CD4-positive, alpha-beta T cell (primary cell): ENCODE measurements at regions not wholly inside any gene's neighbourhood (a gene's known extent, or its start where the extent isn't known, plus 50 kb on each side); places are given as distances from the start of the nearest gene placed in this dataset.

Experiments
- ATAC-seq: fragments of 200-7000 bp; cut with Tn5 transposase; one replicate; pipeline ENCODE4 v1.10.0; 2022; ENCODE audit warnings: mild to moderate bottlenecking; ENCODE audit not compliant: poor library complexity
- CTCF ChIA-PET: fragments of 350-600 bp; sonication (Branson Sonifier 250); formaldehyde crosslinking; loops from one replicate; lab custom pipeline; 2021; ENCODE audit warnings: antibody characterized with exemption, inconsistent platforms; lab: Charles Lee
- POLR2A ChIA-PET: fragments of 350-600 bp; sonication (Branson Sonifier 250); formaldehyde crosslinking; loops from one replicate; lab custom pipeline; 2021; ENCODE audit warnings: antibody characterized with exemption, inconsistent platforms; lab: Charles Lee
- DNase-seq, 14 experiments: peaks; one replicate each; pipeline ENCODE4 v3.0.0-alpha.2; 2013 to 2020; ENCODE audit warnings: mixed read lengths in 2 of 14
- H3K27ac ChIP-seq, 2 donors: one replicate each; pipeline versions ENCODE4 v1.5.1 to v1.7.0; 2013; ENCODE audit warnings: low read length in 2 of 2, low read depth in 1 of 2, mild to moderate bottlenecking in 1 of 2
- H3K27me3 ChIP-seq, 2 experiments: 1 replicate in 1 of 2; 2 replicates in 1 of 2; pipeline versions ENCODE4 v1.6.1 to v1.7.0; 2013; ENCODE audit warnings: low read length in 2 of 2, control low read depth in 1 of 2, mild to moderate bottlenecking in 1 of 2, moderate library complexity in 1 of 2; ENCODE audit not compliant: insufficient read depth in 2 of 2, control insufficient read depth in 1 of 2
- H3K36me3 ChIP-seq: one replicate; pipeline ENCODE4 v1.6.1; 2013; ENCODE audit warnings: low read length, control low read depth; ENCODE audit not compliant: insufficient read depth
- H3K4me1 ChIP-seq: one replicate; pipeline ENCODE4 v1.6.1; 2013; ENCODE audit warnings: low read length, control low read depth; ENCODE audit not compliant: insufficient read depth
- H3K4me3 ChIP-seq: one replicate; pipeline ENCODE4 v1.5.1; 2013; ENCODE audit warnings: mild to moderate bottlenecking, low read length, moderate library complexity
- H3K9me3 ChIP-seq, 2 experiments: 1 replicate in 1 of 2; 2 replicates in 1 of 2; pipeline versions ENCODE4 v1.6.1 to v1.7.0; 2013; ENCODE audit warnings: low read length in 2 of 2, mild to moderate bottlenecking in 2 of 2, control low read depth in 1 of 2, moderate library complexity in 1 of 2; ENCODE audit not compliant: control insufficient read depth in 1 of 2, insufficient read depth in 1 of 2
- H3K27ac Mint-ChIP-seq: one replicate; pipeline ENCODE4 v1.8.0; 2020; ENCODE audit warnings: mixed read lengths
- H3K27me3 Mint-ChIP-seq: one replicate; pipeline ENCODE4 v1.8.0; 2021; ENCODE audit warnings: mixed read lengths
- H3K36me3 Mint-ChIP-seq: one replicate; pipeline ENCODE4 v1.8.0; 2021; ENCODE audit warnings: low read depth, mixed read lengths
- H3K4me1 Mint-ChIP-seq: one replicate; pipeline ENCODE4 v1.8.0; 2021; ENCODE audit warnings: low read depth, mixed read lengths
- H3K4me3 Mint-ChIP-seq: one replicate; pipeline ENCODE4 v1.8.0; 2020; ENCODE audit warnings: mild to moderate bottlenecking, mixed read lengths
- H3K9me3 Mint-ChIP-seq: one replicate; pipeline ENCODE4 v1.8.0; 2020; ENCODE audit warnings: mixed read lengths
- intact Hi-C, 2 experiments: fragments of 100-400 bp; cut with DNase I in 1 of 2; cut with micrococcal nuclease in 1 of 2; formaldehyde crosslinking; loops; one replicate each; pipeline versions ENCODE4 v1.15.1 to v1.9.0; 2023 to 2025; cut with DNase I, micrococcal nuclease
- TF ChIP-seq, protein P1 (sequence below): fragments of 200-600 bp; IDR thresholded peaks from one replicate; pipeline ENCODE4 v1.8.0; 2022; ENCODE audit warnings: antibody characterized with exemption, mild to moderate bottlenecking

DNA sequence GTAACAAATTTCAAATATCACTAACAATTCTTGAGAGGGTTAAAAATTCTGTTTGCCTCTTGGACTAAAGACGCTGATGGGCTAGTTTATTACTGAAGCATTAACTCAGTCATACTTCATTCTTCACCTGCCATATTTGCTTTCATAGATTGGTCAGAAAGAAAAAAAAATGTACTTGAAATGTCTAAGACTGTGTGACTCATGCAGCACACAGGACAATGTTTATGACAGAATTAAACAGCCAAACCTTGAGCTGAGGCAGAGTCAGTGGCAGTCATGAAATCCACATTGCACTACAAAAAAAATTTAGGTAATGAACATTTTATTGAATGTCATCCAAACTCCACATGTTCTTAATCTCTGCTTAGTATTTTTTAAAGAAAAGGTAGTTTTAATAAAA lies 135.6 kb downstream of the PRR20E start:
- ChIA-PET POLR2A (no interaction called here), CTCF (no interaction called here)
- Mint-ChIP-seq H3K4me1 (no peaks in the 10 kb centered on the region), H3K4me3 (no peak overlapping the region), H3K36me3 (no peaks in the 10 kb centered on the region), H3K27me3 (no peaks in the 10 kb centered on the region), H3K27ac (no peak overlapping the region), H3K9me3 (no peaks in the 10 kb centered on the region)
- Histone ChIP-seq H3K27me3 (no peaks in the 10 kb centered on the region), H3K4me1 (no peaks in the 10 kb centered on the region), H3K4me3 (no peak overlapping the region), H3K27ac (no peak overlapping the region), H3K9me3 (no peaks in the 10 kb centered on the region), H3K36me3 (no peaks in the 10 kb centered on the region)
- intact Hi-C loops, result no loop called here
- no peak for ATAC-seq
- DNase-seq, result no peak
- TF ChIP-seq, protein P1, sequence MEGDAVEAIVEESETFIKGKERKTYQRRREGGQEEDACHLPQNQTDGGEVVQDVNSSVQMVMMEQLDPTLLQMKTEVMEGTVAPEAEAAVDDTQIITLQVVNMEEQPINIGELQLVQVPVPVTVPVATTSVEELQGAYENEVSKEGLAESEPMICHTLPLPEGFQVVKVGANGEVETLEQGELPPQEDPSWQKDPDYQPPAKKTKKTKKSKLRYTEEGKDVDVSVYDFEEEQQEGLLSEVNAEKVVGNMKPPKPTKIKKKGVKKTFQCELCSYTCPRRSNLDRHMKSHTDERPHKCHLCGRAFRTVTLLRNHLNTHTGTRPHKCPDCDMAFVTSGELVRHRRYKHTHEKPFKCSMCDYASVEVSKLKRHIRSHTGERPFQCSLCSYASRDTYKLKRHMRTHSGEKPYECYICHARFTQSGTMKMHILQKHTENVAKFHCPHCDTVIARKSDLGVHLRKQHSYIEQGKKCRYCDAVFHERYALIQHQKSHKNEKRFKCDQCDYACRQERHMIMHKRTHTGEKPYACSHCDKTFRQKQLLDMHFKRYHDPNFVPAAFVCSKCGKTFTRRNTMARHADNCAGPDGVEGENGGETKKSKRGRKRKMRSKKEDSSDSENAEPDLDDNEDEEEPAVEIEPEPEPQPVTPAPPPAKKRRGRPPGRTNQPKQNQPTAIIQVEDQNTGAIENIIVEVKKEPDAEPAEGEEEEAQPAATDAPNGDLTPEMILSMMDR, result no peak

DNA sequence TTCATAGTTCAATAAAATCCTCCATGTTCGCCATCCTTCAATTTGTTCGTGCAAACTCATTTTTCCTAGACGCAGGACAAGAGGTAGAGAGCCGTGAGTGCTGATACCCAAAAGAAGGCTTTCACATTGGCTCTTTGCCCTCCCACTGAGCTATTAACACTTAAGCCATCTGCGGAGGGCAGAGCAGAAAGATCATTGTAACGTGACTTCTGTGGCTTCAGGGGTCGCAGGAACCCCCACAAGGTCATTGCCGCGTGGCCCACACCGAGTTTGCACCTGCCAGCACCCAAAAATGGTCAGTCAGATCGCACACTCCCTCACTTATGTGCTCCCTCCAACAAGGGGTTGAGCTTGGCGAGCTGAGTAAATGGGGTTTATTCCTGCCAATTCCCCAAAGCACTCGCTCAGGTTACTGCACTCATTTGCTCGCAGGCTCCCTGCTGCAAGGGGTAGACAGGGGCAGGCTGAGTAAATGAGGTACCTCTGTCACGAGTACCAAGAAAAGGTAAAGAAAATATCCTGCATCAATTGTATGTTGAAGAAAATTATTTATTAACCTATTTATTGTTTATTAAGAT lies 144.1 kb downstream of the PRR20E start:
- ChIA-PET CTCF (no interaction called here), POLR2A (no interaction called here)
- H3K27me3 ChIP-seq, result no peaks in the 10 kb centered on the region
- DNase-seq (no peak), ATAC-seq (no peak)
- H3K27ac ChIP-seq, result no peak overlapping the region
- TF ChIP-seq, protein P1, result no peak
- peaks cover 0 to 16% of the 10 kb centered on the region in 2 experiments for H3K9me3 ChIP-seq
- Mint-ChIP-seq H3K4me3 (no peak overlapping the region), H3K27ac (no peak overlapping the region), H3K4me1 (no peaks in the 10 kb centered on the region), H3K36me3 (no peaks in the 10 kb centered on the region), H3K27me3 (no peaks in the 10 kb centered on the region), H3K9me3 (peaks cover 3% of the 10 kb centered on the region)
- intact Hi-C loops, result no loop called here
- H3K4me1 ChIP-seq, result no peaks in the 10 kb centered on the region
- H3K36me3 ChIP-seq, result no peaks in the 10 kb centered on the region
- no peak overlapping the region for H3K4me3 ChIP-seq

DNA sequence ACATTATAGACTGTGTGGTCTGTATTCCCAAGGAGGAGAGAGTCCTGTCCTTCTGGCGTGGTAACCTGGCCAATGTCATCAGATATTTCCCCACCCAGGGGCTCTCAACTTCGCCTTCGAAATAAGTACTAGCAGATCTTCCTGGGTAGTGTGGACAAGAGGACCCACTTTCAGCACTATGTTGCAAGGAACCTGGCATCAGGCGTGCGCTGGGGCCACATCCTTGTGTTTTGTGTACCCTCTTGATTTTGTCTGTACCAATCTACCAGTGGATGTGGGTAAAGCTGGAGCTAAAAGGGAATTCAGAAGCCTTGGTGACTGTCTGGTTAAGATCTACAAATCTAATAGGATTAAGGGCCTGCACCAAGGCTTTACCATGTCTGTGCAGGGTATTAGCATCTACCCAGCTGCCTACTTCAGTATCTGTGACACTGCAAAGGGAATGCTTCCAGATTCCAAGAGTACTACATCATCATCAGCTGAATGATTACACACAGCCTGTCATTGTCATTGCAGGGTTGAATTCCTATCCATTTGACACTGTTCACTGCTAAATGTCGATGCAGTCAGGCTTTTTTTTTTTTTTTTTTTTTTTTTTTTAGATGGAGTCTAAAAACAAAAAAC lies 148.0 kb downstream of the PRR20E start:
- intact Hi-C loops, result no loop called here
- Mint-ChIP-seq H3K27me3 (no peaks in the 10 kb centered on the region), H3K36me3 (no peaks in the 10 kb centered on the region), H3K9me3 (no peaks in the 10 kb centered on the region), H3K27ac (no peak overlapping the region), H3K4me1 (no peaks in the 10 kb centered on the region), H3K4me3 (no peak overlapping the region)
- TF ChIP-seq, protein P1, result no peak
- Histone ChIP-seq H3K4me1 (no peaks in the 10 kb centered on the region), H3K27ac (no peak overlapping the region), H3K36me3 (no peaks in the 10 kb centered on the region), H3K4me3 (no peak overlapping the region), H3K9me3 (peaks cover 0 to 16% of the 10 kb centered on the region in 2 experiments), H3K27me3 (no peaks in the 10 kb centered on the region)
- POLR2A ChIA-PET, result no interaction called here
- ATAC-seq (no peak), DNase-seq (no peak)
- CTCF ChIA-PET, result interaction anchor here (0.7 kb wide), 1 partner anchor 994 kb away, joined by 3 read pairs; no protein-coding TSS in a partner anchor
